GM18861 (cell line): ENCODE measurements at regions not wholly inside any gene's neighbourhood (a gene's known extent, or its start where the extent isn't known, plus 50 kb on each side); places are given as distances from the start of the nearest gene placed in this dataset.

Experiments
- ATAC-seq: cut with Tn5 transposase; IDR thresholded peaks from one replicate; pipeline ENCODE4 v1.9.1; 2021; ENCODE audit not compliant: unreplicated experiment

GRCh38 chr1:222243902-222244301, 304.0 kb downstream of the HHIPL2 start:
- no peak for ATAC-seq

- no peak for ATAC-seq
Measured at GRCh38 chr1:222242492-222242891, 305.4 kb downstream of the HHIPL2 start.

DNA sequence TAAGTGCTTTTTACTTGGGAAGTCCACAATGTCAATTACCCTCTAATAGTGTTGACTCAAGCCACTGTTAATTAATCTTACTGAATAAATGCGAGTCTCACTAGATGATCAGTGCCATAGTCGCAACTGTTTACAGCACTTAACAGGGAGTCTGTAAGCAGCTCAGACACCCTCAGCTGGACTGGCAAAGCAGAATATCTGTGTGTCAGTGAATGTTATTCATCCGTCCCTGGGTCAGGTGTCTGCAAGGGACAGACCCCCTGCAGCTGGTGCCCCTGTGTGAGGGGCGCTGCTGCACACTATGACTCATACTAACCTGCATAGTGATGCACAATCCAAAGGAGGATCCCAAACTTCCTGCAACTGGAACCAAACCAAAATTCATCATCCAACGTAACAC, 306.5 kb downstream of the HHIPL2 start:
- ATAC-seq = no peak

DNA sequence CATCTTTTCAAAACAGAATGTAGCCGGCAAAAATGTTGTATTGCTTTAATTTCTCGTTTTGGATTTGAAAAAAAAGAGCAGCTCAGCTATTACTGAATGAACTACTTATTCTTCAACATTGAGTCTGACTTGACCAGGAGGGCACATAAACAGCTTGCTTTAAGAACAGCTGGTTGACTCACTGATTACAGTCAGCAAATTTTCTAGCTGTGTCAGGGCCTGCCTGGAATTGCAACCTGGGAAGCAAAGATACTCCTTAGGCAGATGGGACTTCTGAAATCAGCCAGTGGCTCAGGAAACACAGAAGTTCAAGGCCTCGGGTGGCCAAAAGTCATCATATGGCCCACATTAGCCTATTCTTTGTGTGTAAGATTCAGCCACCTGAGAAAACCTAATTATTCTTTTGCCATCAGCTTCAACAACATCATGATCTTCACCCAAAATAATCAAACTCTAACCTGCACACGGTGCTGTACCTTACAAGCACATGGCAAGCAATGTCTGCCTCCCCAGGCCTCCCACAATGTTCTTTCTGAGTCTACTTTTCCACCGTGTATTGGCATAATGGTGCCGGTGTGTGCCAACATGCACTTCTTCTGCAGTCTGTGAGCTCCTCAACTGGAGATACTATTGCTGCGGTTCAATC, 307.2 kb downstream of the HHIPL2 start:
- ATAC-seq = no peak

DNA sequence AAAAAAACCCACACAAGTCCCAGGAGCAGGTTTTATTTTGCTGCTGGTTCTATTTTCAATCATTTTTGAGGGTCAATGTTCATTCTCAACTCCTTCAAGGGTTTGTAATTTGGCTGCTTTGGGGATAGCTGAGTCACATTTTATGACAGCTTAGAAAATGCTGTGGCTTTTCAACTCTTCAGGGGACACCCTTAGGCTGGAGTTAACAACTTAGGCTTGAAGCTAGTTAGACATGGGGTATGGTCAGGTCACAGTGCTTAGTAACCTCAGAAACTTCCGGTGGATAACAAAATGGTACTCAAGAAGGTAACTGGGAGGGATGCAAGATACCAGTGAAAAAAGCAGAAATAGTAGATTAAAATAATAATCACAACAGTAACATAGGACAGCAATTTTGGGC, 308.8 kb downstream of the HHIPL2 start:
- ATAC-seq = no peak

GRCh38 chr1:222234351-222234750, 313.6 kb downstream of the HHIPL2 start:
- no peak for ATAC-seq

DNA sequence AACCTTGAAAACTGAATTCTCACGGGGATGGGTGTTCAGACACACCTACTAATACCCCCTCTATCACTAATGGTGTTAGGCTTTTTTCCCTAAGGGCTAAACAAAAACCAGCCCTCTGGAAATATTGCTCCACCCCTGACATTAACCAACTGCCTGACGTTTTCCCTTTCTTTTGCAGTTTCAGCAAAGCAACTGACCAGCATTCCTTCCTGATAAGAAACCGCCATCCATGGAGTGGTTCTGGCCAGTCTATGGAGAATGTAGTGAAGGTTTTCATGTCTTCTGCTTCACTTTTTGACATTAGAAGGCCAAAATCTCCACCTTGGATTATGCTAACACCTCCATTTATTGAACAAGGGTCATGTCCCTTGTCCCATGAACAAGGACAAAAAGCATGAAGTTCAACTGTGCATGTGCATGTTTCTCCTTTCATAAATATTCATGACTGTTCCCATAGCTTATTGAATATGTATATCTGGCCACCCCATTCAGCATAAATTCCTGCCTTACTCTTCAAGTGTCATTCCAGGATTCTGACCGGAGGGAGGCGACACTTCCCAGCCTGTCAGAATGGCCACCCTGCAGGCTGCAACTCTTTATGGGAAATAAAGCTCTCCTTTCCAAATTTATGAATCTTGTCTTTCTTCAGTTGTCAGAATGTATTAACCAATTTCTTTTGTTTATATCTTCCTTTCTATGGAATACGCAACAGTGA, 314.3 kb downstream of the HHIPL2 start:
- ATAC-seq = no peak

GRCh38 chr1:222232842-222233241, 315.1 kb downstream of the HHIPL2 start:
- no peak for ATAC-seq

GRCh38 chr1:222229672-222230312, 318.1 kb downstream of the HHIPL2 start:
- ATAC-seq = no peak

GRCh38 chr1:222225316-222225691, 322.6 kb downstream of the HHIPL2 start:
- no peak for ATAC-seq

DNA sequence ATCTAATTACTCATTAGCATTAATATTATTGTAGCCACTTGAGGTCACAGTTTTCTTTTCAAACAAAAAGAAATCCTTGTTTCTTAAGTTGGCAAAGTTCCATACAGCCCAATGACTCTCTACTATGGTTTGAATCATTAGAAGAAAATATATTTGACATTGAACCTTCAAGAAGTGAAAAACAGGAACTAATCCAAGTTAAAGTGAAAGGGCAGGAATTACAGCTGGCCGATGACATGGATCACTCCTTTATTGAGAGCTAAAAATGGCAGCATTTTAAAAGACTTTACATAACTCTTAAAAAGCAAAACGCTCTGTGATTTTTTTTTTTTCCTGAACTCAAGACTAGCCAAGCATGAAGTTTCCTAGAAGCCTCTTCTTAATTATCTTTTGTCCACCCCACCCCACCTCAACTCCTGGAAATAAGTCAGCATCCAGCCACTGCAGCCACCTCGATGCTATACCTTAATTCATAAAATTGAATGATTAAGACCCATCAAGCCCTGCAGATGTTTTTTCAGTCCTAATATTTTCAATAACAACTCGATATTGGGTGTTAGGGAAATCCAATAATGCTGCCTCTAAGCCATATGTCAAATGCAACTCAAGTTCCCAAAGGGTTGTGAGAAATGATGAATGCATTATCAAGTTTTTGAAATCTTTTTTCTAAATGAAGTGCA, 323.1 kb downstream of the HHIPL2 start:
- ATAC-seq = no peak

- ATAC-seq = no peak
Measured at GRCh38 chr1:222224156-222224555, 323.7 kb downstream of the HHIPL2 start.

- no peak for ATAC-seq
Measured at GRCh38 chr1:222223010-222223409, 324.9 kb downstream of the HHIPL2 start.

- ATAC-seq = no peak
Measured at GRCh38 chr1:222216255-222216754, 331.6 kb downstream of the HHIPL2 start.

DNA sequence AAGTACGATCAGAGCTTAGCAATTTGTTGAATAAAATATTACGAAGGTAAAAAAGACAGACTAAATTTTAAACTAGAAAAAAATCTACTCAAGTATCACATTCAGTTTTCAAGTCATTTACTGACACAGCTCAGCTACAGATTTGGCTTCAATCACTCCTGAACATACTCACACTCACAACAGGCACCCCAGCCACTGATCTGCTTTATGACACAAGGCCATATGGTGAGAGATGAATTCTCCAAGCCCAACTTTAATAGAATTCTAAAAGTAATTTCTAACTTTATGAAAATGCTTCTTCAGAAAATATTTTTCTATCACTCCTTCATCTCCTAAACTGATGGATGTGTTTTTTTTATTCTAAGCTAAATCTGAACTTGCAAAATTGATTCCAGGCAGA, 337.1 kb downstream of the HHIPL2 start:
- ATAC-seq = no peak

GRCh38 chr1:222204475-222204874, 343.4 kb downstream of the HHIPL2 start:
- no peak for ATAC-seq

- no peak for ATAC-seq
Measured at GRCh38 chr1:222202831-222203230, 345.1 kb downstream of the HHIPL2 start.

DNA sequence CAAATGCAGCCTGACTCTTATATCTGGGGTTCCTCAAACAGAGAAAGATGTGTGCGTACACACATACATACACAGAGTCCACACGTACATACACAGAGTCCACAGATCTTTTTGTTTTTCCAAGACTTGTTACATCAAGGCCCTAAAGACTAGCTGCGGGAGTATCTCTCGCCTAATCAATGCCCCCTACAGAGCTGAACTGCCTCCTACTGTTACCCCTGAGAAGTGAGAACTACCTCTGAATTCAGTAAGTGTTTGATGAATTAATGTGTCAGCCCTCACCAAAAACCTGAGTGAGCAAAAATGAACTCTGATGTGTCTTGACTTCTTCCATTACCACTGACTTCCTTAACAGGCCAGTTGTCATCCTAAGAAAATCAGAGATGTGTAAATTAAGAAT, 351.2 kb downstream of the HHIPL2 start:
- ATAC-seq = no peak

GRCh38 chr1:222196288-222196687, 351.6 kb downstream of the HHIPL2 start:
- ATAC-seq = no peak

GRCh38 chr1:222195857-222196256, 352.0 kb downstream of the HHIPL2 start:
- no peak for ATAC-seq

DNA sequence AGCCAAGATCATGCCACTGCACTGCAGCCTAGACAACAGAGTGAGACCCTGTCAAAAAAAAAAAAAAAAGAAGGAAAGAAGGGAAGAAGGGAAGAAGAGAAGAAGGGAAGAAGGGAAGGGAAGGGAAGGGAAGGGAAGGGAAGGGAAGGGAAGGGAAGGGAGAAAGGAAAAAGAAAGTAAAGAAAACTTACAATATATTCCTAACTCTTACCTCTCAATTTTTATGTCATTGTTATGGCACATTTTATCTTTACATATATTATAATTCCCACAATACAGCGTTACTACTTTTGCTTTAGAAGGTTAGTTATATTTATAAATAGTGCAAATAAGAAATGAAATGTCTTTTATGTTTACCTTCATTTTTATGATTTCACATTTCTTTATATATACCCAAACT, 358.7 kb downstream of the HHIPL2 start:
- ATAC-seq = no peak
